22Rv1 (cell line): ENCODE measurements at regions not wholly inside any gene's neighbourhood (a gene's known extent, or its start where the extent isn't known, plus 50 kb on each side); places are given as distances from the start of the nearest gene placed in this dataset.

ENCODE experiments used
- CTCF ChIP-seq: fragments of 450-650 bp; IDR thresholded peaks from 2 replicates; pipeline ENCODE4 v1.5.1; 2017; ENCODE audit warnings: mild to moderate bottlenecking
- ZFX ChIP-seq: fragments of 450-650 bp; IDR thresholded peaks from 2 replicates; pipeline ENCODE4 v1.6.1; 2017; ENCODE audit warnings: antibody characterized with exemption, borderline replicate concordance

GRCh38 chr9:18060269-18060934 lies 413.6 kb upstream of the ADAMTSL1 start:
- TF ChIP-seq CTCF: peak; percentile 65
- TF ChIP-seq ZFX: no peak
